Islet precursor cell (in vitro differentiated cells): ENCODE measurements at regions not wholly inside any gene's neighbourhood (a gene's known extent, or its start where the extent isn't known, plus 50 kb on each side); places are given as distances from the start of the nearest gene placed in this dataset.

Experiments used
- DNase-seq: peaks from one replicate; pipeline ENCODE4 v3.0.0-alpha.2; 2018

GRCh38 chr5:96340357-96340756, 92.7 kb downstream of the PCSK1 start:
- no peak for DNase-seq

GRCh38 chr5:96339862-96340261, 93.2 kb downstream of the PCSK1 start:
- no peak for DNase-seq

GRCh38 chr5:96338624-96339415, 94.2 kb downstream of the PCSK1 start:
- DNase-seq = no peak

GRCh38 chr5:96338091-96338490, 95.0 kb downstream of the PCSK1 start:
- no peak for DNase-seq

GRCh38 chr5:96337048-96337781, 95.8 kb downstream of the PCSK1 start:
- DNase-seq = peak; percentile 69

- DNase-seq = peak; percentile 88
Observed at GRCh38 chr5:96336351-96336985, 96.6 kb downstream of the PCSK1 start.

GRCh38 chr5:96335873-96336272, 97.2 kb downstream of the PCSK1 start:
- no peak for DNase-seq

GRCh38 chr5:96333391-96333790, 99.7 kb downstream of the PCSK1 start:
- no peak for DNase-seq

GRCh38 chr5:96332535-96333366, 100.3 kb downstream of the PCSK1 start:
- DNase-seq = no peak

- DNase-seq = no peak
Observed at GRCh38 chr5:96331681-96332361, 101.2 kb downstream of the PCSK1 start.

- no peak for DNase-seq
Observed at GRCh38 chr5:96331210-96331609, 101.8 kb downstream of the PCSK1 start.

- DNase-seq = no peak
Observed at GRCh38 chr5:96330530-96331140, 102.4 kb downstream of the PCSK1 start.

GRCh38 chr5:96329886-96330529, 103.0 kb downstream of the PCSK1 start:
- DNase-seq = no peak

GRCh38 chr5:96329289-96329688, 103.8 kb downstream of the PCSK1 start:
- no peak for DNase-seq

- DNase-seq = no peak
Observed at GRCh38 chr5:96327722-96328121, 105.3 kb downstream of the PCSK1 start.

- DNase-seq = no peak
Observed at GRCh38 chr5:96326902-96327301, 106.1 kb downstream of the PCSK1 start.

- no peak for DNase-seq
Observed at GRCh38 chr5:96324708-96325107, 108.3 kb downstream of the PCSK1 start.

GRCh38 chr5:96322865-96323264, 110.2 kb downstream of the PCSK1 start:
- DNase-seq = no peak

- no peak for DNase-seq
Observed at GRCh38 chr5:96322217-96322616, 110.8 kb downstream of the PCSK1 start.

- no peak for DNase-seq
Observed at GRCh38 chr5:96321345-96321744, 111.7 kb downstream of the PCSK1 start.

GRCh38 chr5:96320797-96321196, 112.3 kb downstream of the PCSK1 start:
- no peak for DNase-seq
